ENCODE measurements at regions not wholly inside any gene's neighbourhood (a gene's known extent, or its start where the extent isn't known, plus 50 kb on each side); places are given as distances from the start of the nearest gene placed in this dataset.

DNA sequence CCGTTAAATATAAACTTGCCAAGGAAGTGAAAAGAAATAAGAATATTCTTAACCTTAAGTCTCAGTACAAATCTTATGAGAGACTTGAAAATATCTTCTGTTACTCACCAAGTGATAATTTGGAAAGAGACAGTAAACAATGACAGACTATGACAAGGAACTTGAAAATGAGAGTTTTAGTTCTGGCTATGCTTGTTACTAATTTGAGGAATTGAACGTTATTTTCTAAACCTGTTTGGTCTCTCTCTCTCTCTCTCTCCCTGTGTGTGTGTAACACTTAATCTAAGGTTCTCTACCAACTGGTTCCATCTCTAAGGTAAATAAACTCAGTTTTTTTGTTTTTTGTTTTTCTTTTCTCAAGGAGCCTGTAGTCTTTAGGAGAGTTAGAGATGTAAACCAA, 161.8 kb downstream of the AMY1C start:
- H4K20me1 ChIP-seq (ENCODE audit: insufficient read depth, low read length), result no peaks in the 10 kb centered on the region
- H3K4me1 Mint-ChIP-seq, result no peaks in the 10 kb centered on the region
- H3K9me3 ChIP-seq (replicated peaks in 1 of 2; ENCODE audit: control insufficient read depth in 1 of 2, insufficient read depth in 1 of 2, low read length in 2 of 2), result no peaks in the 10 kb centered on the region
- TF ChIP-seq, protein P1, sequence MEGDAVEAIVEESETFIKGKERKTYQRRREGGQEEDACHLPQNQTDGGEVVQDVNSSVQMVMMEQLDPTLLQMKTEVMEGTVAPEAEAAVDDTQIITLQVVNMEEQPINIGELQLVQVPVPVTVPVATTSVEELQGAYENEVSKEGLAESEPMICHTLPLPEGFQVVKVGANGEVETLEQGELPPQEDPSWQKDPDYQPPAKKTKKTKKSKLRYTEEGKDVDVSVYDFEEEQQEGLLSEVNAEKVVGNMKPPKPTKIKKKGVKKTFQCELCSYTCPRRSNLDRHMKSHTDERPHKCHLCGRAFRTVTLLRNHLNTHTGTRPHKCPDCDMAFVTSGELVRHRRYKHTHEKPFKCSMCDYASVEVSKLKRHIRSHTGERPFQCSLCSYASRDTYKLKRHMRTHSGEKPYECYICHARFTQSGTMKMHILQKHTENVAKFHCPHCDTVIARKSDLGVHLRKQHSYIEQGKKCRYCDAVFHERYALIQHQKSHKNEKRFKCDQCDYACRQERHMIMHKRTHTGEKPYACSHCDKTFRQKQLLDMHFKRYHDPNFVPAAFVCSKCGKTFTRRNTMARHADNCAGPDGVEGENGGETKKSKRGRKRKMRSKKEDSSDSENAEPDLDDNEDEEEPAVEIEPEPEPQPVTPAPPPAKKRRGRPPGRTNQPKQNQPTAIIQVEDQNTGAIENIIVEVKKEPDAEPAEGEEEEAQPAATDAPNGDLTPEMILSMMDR (IDR thresholded peaks at IDR 0.05), result no peak
- intact Hi-C loops (cut with micrococcal nuclease), result no loop called here
- no peaks in the 10 kb centered on the region for H3K79me2 ChIP-seq (ENCODE audit: insufficient read depth, low read length)
- no peak overlapping the region for H3K4me3 Mint-ChIP-seq
- no peaks in the 10 kb centered on the region for H3K27me3 ChIP-seq (ENCODE audit: control insufficient read depth in 2 of 2, insufficient read depth in 2 of 2, low read length in 2 of 2)
- peaks cover 0 to 5% (median 0%) of the 10 kb centered on the region in 7 donors for H3K9me3 Mint-ChIP-seq
- no peaks in the 10 kb centered on the region for H3K36me3 Mint-ChIP-seq
- DNase-seq, result no peak
- no peak overlapping the region for H3K27ac Mint-ChIP-seq
- H3K27me3 Mint-ChIP-seq (ENCODE audit: low read depth in 3 of 3), result peaks cover 0 to 3% (median 1%) of the 10 kb centered on the region in 3 donors
- H3K4me3 ChIP-seq (replicated peaks in 1 of 3; ENCODE audit: low read depth in 2 of 3, low read length in 3 of 3), result no peak overlapping the region
- no peak overlapping the region for H3K4me2 ChIP-seq (replicated peaks; ENCODE audit: extremely low read depth, low read length, poor library complexity, severe bottlenecking)
- no peak overlapping the region for H3K27ac ChIP-seq (ENCODE audit: low read depth in 1 of 2, low read length in 2 of 2)
- H3K9ac ChIP-seq (ENCODE audit: insufficient read depth, low read length, poor library complexity, severe bottlenecking), result no peak overlapping the region
- no peaks in the 10 kb centered on the region for H3K36me3 ChIP-seq (replicated peaks in 1 of 2; ENCODE audit: control insufficient read depth in 1 of 2, insufficient read depth in 2 of 2, low read length in 2 of 2)
- WGBS (ENCODE audit: insufficient coverage), result no CpG with 5 or more reads among the region's 2 CpGs
- no peaks in the 10 kb centered on the region for H3K4me1 ChIP-seq (ENCODE audit: control insufficient read depth in 1 of 2, insufficient read depth in 2 of 2, low read length in 2 of 2)
- no peak overlapping the region for H2AFZ ChIP-seq (ENCODE audit: insufficient read depth, low read depth, low read length, poor library complexity, severe bottlenecking)

DNA sequence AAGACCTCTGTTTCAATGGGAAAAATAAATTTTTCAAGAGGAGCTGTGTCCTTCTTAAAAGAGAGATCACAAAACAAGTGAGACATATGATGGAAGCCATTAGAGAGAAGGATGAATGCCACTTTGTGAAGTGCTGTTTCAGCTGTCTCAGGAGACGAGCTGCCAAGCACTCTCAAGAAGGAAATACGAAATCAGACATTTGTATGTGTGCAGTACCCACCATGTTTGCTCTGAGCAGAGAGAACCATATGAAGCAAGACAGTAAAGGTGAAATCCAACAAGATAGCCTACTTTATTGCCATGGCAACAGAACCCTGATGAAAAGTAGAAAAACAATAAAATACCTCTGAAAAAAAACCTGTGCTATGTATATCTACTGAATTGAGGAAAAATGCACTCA, 168.1 kb downstream of the AMY1C start:
- no peak overlapping the region for H3K27ac ChIP-seq (ENCODE audit: low read depth in 1 of 2, low read length in 2 of 2)
- Mint-ChIP-seq H3K27ac (no peak overlapping the region), H3K4me1 (no peaks in the 10 kb centered on the region), H3K9me3 (peaks cover 0 to 13% (median 3%) of the 10 kb centered on the region in 7 donors), H3K36me3 (no peaks in the 10 kb centered on the region), H3K27me3 (ENCODE audit: low read depth in 3 of 3) (peaks cover 0 to 2% (median 0%) of the 10 kb centered on the region in 3 donors), H3K4me3 (no peak overlapping the region)
- H3K4me1 ChIP-seq (ENCODE audit: control insufficient read depth in 1 of 2, insufficient read depth in 2 of 2, low read length in 2 of 2), result no peaks in the 10 kb centered on the region
- TF ChIP-seq, protein P1 (IDR thresholded peaks at IDR 0.05), result no peak
- no peak overlapping the region for H3K4me2 ChIP-seq (replicated peaks; ENCODE audit: extremely low read depth, low read length, poor library complexity, severe bottlenecking)
- no peaks in the 10 kb centered on the region for H3K27me3 ChIP-seq (ENCODE audit: control insufficient read depth in 2 of 2, insufficient read depth in 2 of 2, low read length in 2 of 2)
- intact Hi-C loops (cut with micrococcal nuclease), result no loop called here
- WGBS (ENCODE audit: insufficient coverage), result 83% methylated on average over 1 of the region's 2 CpGs
- H3K9ac ChIP-seq (ENCODE audit: insufficient read depth, low read length, poor library complexity, severe bottlenecking), result no peak overlapping the region
- no peak for DNase-seq
- no peaks in the 10 kb centered on the region for H4K20me1 ChIP-seq (ENCODE audit: insufficient read depth, low read length)
- H3K79me2 ChIP-seq (ENCODE audit: insufficient read depth, low read length), result no peaks in the 10 kb centered on the region
- no peak overlapping the region for H3K4me3 ChIP-seq (replicated peaks in 1 of 3; ENCODE audit: low read depth in 2 of 3, low read length in 3 of 3)
- H2AFZ ChIP-seq (ENCODE audit: insufficient read depth, low read depth, low read length, poor library complexity, severe bottlenecking), result no peak overlapping the region
- H3K9me3 ChIP-seq (replicated peaks in 1 of 2; ENCODE audit: control insufficient read depth in 1 of 2, insufficient read depth in 1 of 2, low read length in 2 of 2), result peaks cover 0 to 3% of the 10 kb centered on the region in 2 donors
- no peaks in the 10 kb centered on the region for H3K36me3 ChIP-seq (replicated peaks in 1 of 2; ENCODE audit: control insufficient read depth in 1 of 2, insufficient read depth in 2 of 2, low read length in 2 of 2)
